ENCODE measurements at regions not wholly inside any gene's neighbourhood (a gene's known extent, or its start where the extent isn't known, plus 50 kb on each side); places are given as distances from the start of the nearest gene placed in this dataset.

- Histone ChIP-seq H2AFZ (ENCODE audit: low read length) (no peak overlapping the region), H3K9ac (ENCODE audit: low read length) (no peak overlapping the region), H3K4me2 (ENCODE audit: low read depth, low read length) (no peak overlapping the region), H3K79me2 (ENCODE audit: low read length) (no peaks in the 10 kb centered on the region), H3K27ac (ENCODE audit: low read length) (no peak overlapping the region), H3K9me2 (replicated peaks; ENCODE audit: insufficient read depth, low read length) (no peaks in the 10 kb centered on the region), H3K27me3 (replicated peaks; ENCODE audit: insufficient read depth, low read length) (no peaks in the 10 kb centered on the region), H3K36me3 (replicated peaks; ENCODE audit: insufficient read depth, low read length) (no peaks in the 10 kb centered on the region), H3K9me3 (replicated peaks; ENCODE audit: insufficient read depth, low read length) (no peaks in the 10 kb centered on the region), H3K4me1 (ENCODE audit: low read length) (no peaks in the 10 kb centered on the region), H4K20me1 (ENCODE audit: insufficient read depth, low read length) (no peaks in the 10 kb centered on the region), H3F3A (ENCODE audit: insufficient read depth, low read length) (no peaks in the 10 kb centered on the region), H3K4me3 (ENCODE audit: low read length) (no peak overlapping the region)
- TF ChIP-seq EZH2phosphoT487 (IDR thresholded peaks at IDR 0.05; ENCODE audit: low read length) (no peak), EZH2 (optimal IDR thresholded peaks at IDR 0.05; ENCODE audit: low read depth, low read length) (no peak), CTCF (IDR thresholded peaks at IDR 0.05; ENCODE audit: low read length) (no peak)
- DNase-seq = no peak
These were observed 344.2 kb upstream of the BTBD3 start for GRCh38 chr20:11573507-11573906.

GRCh38 chr20:11581271-11581670 is 336.4 kb upstream of the BTBD3 start:
- H4K20me1 ChIP-seq (ENCODE audit: insufficient read depth, low read length) = no peaks in the 10 kb centered on the region
- no peaks in the 10 kb centered on the region for H3K79me2 ChIP-seq (ENCODE audit: low read length)
- DNase-seq = no peak
- no peaks in the 10 kb centered on the region for H3K27me3 ChIP-seq (replicated peaks; ENCODE audit: insufficient read depth, low read length)
- no peaks in the 10 kb centered on the region for H3K36me3 ChIP-seq (replicated peaks; ENCODE audit: insufficient read depth, low read length)
- no peak overlapping the region for H3K27ac ChIP-seq (ENCODE audit: low read length)
- no peak overlapping the region for H3K4me3 ChIP-seq (ENCODE audit: low read length)
- H3K9me2 ChIP-seq (replicated peaks; ENCODE audit: insufficient read depth, low read length) = no peaks in the 10 kb centered on the region
- H2AFZ ChIP-seq (ENCODE audit: low read length) = no peak overlapping the region
- no peak overlapping the region for H3K9ac ChIP-seq (ENCODE audit: low read length)
- TF ChIP-seq EZH2phosphoT487 (IDR thresholded peaks at IDR 0.05; ENCODE audit: low read length) (no peak), EZH2 (optimal IDR thresholded peaks at IDR 0.05; ENCODE audit: low read depth, low read length) (no peak), CTCF (IDR thresholded peaks at IDR 0.05; ENCODE audit: low read length) (no peak)
- no peak overlapping the region for H3K4me2 ChIP-seq (ENCODE audit: low read depth, low read length)
- H3F3A ChIP-seq (ENCODE audit: insufficient read depth, low read length) = no peaks in the 10 kb centered on the region
- no peaks in the 10 kb centered on the region for H3K4me1 ChIP-seq (ENCODE audit: low read length)
- no peaks in the 10 kb centered on the region for H3K9me3 ChIP-seq (replicated peaks; ENCODE audit: insufficient read depth, low read length)

GRCh38 chr20:11582060-11582459 is 335.6 kb upstream of the BTBD3 start:
- Histone ChIP-seq H3K27me3 (replicated peaks; ENCODE audit: insufficient read depth, low read length) (no peaks in the 10 kb centered on the region), H3F3A (ENCODE audit: insufficient read depth, low read length) (no peaks in the 10 kb centered on the region), H3K4me2 (ENCODE audit: low read depth, low read length) (no peak overlapping the region), H3K36me3 (replicated peaks; ENCODE audit: insufficient read depth, low read length) (no peaks in the 10 kb centered on the region), H3K9me2 (replicated peaks; ENCODE audit: insufficient read depth, low read length) (no peaks in the 10 kb centered on the region), H3K27ac (ENCODE audit: low read length) (no peak overlapping the region), H2AFZ (ENCODE audit: low read length) (no peak overlapping the region), H3K9ac (ENCODE audit: low read length) (no peak overlapping the region), H3K4me3 (ENCODE audit: low read length) (no peak overlapping the region), H3K79me2 (ENCODE audit: low read length) (no peaks in the 10 kb centered on the region), H3K4me1 (ENCODE audit: low read length) (no peaks in the 10 kb centered on the region), H4K20me1 (ENCODE audit: insufficient read depth, low read length) (no peaks in the 10 kb centered on the region), H3K9me3 (replicated peaks; ENCODE audit: insufficient read depth, low read length) (no peaks in the 10 kb centered on the region)
- DNase-seq = no peak
- TF ChIP-seq EZH2 (optimal IDR thresholded peaks at IDR 0.05; ENCODE audit: low read depth, low read length) = no peak
- TF ChIP-seq EZH2phosphoT487 (IDR thresholded peaks at IDR 0.05; ENCODE audit: low read length) = no peak
- no peak for TF ChIP-seq CTCF (IDR thresholded peaks at IDR 0.05; ENCODE audit: low read length)
